Panc1 (cell line): ENCODE measurements at regions not wholly inside any gene's neighbourhood (a gene's known extent, or its start where the extent isn't known, plus 50 kb on each side); places are given as distances from the start of the nearest gene placed in this dataset.

Experiments
- POLR2AphosphoS5 ChIP-seq: IDR thresholded peaks from 2 replicates; pipeline ENCODE4 v1.6.1; 2012; ENCODE audit warnings: mild to moderate bottlenecking, low read depth, low read length, moderate library complexity
- SIN3A ChIP-seq: IDR thresholded peaks from 2 replicates; pipeline ENCODE4 v1.6.1; 2012; ENCODE audit warnings: low read depth, mild to moderate bottlenecking, low read length, moderate library complexity, borderline replicate concordance; ENCODE audit not compliant: insufficient read depth
- TF ChIP-seq, protein P1 (sequence below): fragments of 450-650 bp; IDR thresholded peaks from 2 replicates; pipeline ENCODE4 v1.5.1; 2017; ENCODE audit warnings: mild to moderate bottlenecking
- TF ChIP-seq, protein P2 (sequence below), 2 experiments: IDR thresholded peaks; 2 replicates each; pipeline ENCODE4 v1.6.1; 2011 to 2012; ENCODE audit warnings: low read depth in 2 of 2, control low read depth in 1 of 2, low read length in 1 of 2, mild to moderate bottlenecking in 1 of 2, moderate library complexity in 1 of 2; ENCODE audit not compliant: insufficient read depth in 1 of 2

GRCh38 chr5:118302786-118303185 is 685.6 kb downstream of the DTWD2 start:
- TF ChIP-seq, protein P1, sequence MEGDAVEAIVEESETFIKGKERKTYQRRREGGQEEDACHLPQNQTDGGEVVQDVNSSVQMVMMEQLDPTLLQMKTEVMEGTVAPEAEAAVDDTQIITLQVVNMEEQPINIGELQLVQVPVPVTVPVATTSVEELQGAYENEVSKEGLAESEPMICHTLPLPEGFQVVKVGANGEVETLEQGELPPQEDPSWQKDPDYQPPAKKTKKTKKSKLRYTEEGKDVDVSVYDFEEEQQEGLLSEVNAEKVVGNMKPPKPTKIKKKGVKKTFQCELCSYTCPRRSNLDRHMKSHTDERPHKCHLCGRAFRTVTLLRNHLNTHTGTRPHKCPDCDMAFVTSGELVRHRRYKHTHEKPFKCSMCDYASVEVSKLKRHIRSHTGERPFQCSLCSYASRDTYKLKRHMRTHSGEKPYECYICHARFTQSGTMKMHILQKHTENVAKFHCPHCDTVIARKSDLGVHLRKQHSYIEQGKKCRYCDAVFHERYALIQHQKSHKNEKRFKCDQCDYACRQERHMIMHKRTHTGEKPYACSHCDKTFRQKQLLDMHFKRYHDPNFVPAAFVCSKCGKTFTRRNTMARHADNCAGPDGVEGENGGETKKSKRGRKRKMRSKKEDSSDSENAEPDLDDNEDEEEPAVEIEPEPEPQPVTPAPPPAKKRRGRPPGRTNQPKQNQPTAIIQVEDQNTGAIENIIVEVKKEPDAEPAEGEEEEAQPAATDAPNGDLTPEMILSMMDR = no peak
- TF ChIP-seq POLR2AphosphoS5 (no peak), SIN3A (no peak)
- TF ChIP-seq, protein P2, sequence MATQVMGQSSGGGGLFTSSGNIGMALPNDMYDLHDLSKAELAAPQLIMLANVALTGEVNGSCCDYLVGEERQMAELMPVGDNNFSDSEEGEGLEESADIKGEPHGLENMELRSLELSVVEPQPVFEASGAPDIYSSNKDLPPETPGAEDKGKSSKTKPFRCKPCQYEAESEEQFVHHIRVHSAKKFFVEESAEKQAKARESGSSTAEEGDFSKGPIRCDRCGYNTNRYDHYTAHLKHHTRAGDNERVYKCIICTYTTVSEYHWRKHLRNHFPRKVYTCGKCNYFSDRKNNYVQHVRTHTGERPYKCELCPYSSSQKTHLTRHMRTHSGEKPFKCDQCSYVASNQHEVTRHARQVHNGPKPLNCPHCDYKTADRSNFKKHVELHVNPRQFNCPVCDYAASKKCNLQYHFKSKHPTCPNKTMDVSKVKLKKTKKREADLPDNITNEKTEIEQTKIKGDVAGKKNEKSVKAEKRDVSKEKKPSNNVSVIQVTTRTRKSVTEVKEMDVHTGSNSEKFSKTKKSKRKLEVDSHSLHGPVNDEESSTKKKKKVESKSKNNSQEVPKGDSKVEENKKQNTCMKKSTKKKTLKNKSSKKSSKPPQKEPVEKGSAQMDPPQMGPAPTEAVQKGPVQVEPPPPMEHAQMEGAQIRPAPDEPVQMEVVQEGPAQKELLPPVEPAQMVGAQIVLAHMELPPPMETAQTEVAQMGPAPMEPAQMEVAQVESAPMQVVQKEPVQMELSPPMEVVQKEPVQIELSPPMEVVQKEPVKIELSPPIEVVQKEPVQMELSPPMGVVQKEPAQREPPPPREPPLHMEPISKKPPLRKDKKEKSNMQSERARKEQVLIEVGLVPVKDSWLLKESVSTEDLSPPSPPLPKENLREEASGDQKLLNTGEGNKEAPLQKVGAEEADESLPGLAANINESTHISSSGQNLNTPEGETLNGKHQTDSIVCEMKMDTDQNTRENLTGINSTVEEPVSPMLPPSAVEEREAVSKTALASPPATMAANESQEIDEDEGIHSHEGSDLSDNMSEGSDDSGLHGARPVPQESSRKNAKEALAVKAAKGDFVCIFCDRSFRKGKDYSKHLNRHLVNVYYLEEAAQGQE (IDR thresholded peaks at IDR 0.05; ENCODE audit: insufficient read depth in 1 of 2, low read depth in 2 of 2, low read length in 1 of 2) = no peak
